Osteocyte (in vitro differentiated cells): ENCODE measurements at regions not wholly inside any gene's neighbourhood (a gene's known extent, or its start where the extent isn't known, plus 50 kb on each side); places are given as distances from the start of the nearest gene placed in this dataset.
A peak's percentile ranks its signal among the peaks of the same experiment; 100 is the strongest.

Source experiments
- DNase-seq: peaks from one replicate; pipeline ENCODE4 v3.0.0; 2021; ENCODE audit warnings: mixed read lengths; ENCODE audit not compliant: unreplicated experiment; ENCODE audit errors: extremely low spot score
- H3K27ac Mint-ChIP-seq: one replicate; pipeline ENCODE4 v1.8.0; 2021; ENCODE audit warnings: mild to moderate bottlenecking, mixed read lengths; ENCODE audit not compliant: unreplicated experiment
- H3K27me3 Mint-ChIP-seq: one replicate; pipeline ENCODE4 v1.8.0; 2021; ENCODE audit warnings: mixed read lengths; ENCODE audit not compliant: unreplicated experiment
- H3K36me3 Mint-ChIP-seq: one replicate; pipeline ENCODE4 v1.8.0; 2021; ENCODE audit warnings: mixed read lengths; ENCODE audit not compliant: unreplicated experiment
- H3K4me1 Mint-ChIP-seq: one replicate; pipeline ENCODE4 v1.8.0; 2021; ENCODE audit warnings: mixed read lengths; ENCODE audit not compliant: unreplicated experiment
- H3K4me3 Mint-ChIP-seq: one replicate; pipeline ENCODE4 v1.8.0; 2021; ENCODE audit warnings: mild to moderate bottlenecking, moderate library complexity, mixed read lengths; ENCODE audit not compliant: unreplicated experiment
- H3K9me3 Mint-ChIP-seq: one replicate; pipeline ENCODE4 v1.8.0; 2021; ENCODE audit warnings: mixed read lengths; ENCODE audit not compliant: unreplicated experiment
- TF ChIP-seq, protein P1 (sequence below): fragments of 200-600 bp; sonication (generic); IDR thresholded peaks from 2 replicates; pipeline ENCODE4 v1.5.0; 2021; ENCODE audit warnings: antibody characterized with exemption, mild to moderate bottlenecking, moderate library complexity

DNA sequence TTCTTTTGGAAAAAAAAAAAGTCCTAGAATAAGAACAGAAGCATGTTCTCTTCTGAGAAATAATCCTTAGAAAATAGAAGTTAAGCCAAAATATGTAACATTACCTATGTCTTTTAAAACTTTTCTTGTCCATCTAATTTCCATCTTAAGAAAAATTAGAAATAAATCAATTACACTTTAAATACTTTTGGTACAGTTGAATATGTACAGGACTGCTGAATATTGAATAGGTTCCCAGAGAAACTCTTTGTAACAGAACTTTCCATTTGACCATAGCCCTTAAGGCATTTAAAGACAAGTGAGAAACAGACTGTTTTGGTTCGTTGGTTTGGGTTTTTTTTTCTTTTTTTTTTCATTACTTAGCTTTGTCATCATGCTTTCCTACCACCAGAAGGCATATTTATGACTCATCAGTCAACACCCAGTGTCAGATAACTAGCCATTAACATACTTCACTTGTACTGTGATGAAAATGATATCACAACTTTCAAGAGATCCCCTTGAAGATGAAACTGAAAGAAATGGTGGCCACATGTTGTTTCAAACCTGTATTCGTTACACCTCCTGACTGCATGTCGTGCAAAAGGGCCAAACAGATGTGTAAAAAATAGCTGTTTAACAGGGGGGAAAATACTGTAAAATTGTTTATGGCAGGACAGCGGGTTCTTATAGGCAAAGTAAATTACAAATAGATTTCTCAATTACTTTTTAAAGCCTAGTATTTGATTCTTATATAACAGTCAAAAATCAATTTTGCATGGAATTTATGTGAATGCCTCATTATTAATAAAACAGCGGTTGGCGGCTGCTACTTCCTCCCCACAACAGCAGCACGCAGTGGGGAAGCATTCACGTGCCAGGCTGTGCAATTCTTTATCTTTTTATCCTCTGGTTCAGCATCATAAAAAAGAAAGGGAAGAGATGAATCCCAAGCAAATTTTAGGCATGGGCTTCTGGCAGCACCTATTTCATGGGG is 280.7 kb upstream of the HNRNPA3 start:
- no peaks in the 10 kb centered on the region for H3K9me3 Mint-ChIP-seq
- no peaks in the 10 kb centered on the region for H3K36me3 Mint-ChIP-seq
- TF ChIP-seq, protein P1, sequence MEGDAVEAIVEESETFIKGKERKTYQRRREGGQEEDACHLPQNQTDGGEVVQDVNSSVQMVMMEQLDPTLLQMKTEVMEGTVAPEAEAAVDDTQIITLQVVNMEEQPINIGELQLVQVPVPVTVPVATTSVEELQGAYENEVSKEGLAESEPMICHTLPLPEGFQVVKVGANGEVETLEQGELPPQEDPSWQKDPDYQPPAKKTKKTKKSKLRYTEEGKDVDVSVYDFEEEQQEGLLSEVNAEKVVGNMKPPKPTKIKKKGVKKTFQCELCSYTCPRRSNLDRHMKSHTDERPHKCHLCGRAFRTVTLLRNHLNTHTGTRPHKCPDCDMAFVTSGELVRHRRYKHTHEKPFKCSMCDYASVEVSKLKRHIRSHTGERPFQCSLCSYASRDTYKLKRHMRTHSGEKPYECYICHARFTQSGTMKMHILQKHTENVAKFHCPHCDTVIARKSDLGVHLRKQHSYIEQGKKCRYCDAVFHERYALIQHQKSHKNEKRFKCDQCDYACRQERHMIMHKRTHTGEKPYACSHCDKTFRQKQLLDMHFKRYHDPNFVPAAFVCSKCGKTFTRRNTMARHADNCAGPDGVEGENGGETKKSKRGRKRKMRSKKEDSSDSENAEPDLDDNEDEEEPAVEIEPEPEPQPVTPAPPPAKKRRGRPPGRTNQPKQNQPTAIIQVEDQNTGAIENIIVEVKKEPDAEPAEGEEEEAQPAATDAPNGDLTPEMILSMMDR: no peak
- DNase-seq: no peak
- H3K4me3 Mint-ChIP-seq: no peak overlapping the region
- H3K4me1 Mint-ChIP-seq: peaks cover 10% of the 10 kb centered on the region
- peaks cover 4% of the 10 kb centered on the region for H3K27me3 Mint-ChIP-seq
- peak overlapping the region; percentile 38 for H3K27ac Mint-ChIP-seq

DNA sequence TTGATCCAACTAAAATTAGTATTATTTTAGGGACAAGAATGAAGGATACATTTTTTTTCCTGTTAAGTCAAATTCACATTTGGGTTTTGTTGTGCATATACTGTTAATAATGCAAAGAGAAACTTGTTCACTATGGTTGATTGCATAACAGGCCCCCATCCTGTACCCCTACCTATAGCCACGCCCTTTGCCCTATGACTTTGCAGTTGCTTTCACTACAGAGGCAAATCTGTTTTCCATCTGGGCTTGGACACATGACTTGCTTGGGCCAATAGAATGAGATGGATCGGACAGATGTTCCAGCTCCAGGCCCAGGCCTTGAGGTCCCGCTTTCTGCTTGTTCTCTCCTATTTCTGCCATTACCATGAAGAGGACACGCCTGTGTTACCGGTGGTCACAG is 278.5 kb upstream of the HNRNPA3 start:
- Mint-ChIP-seq H3K4me1 (peaks cover 10% of the 10 kb centered on the region), H3K27ac (no peak overlapping the region), H3K36me3 (no peaks in the 10 kb centered on the region), H3K9me3 (no peaks in the 10 kb centered on the region), H3K4me3 (no peak overlapping the region), H3K27me3 (peaks cover 12% of the 10 kb centered on the region)
- DNase-seq: no peak
- TF ChIP-seq, protein P1: no peak

DNA sequence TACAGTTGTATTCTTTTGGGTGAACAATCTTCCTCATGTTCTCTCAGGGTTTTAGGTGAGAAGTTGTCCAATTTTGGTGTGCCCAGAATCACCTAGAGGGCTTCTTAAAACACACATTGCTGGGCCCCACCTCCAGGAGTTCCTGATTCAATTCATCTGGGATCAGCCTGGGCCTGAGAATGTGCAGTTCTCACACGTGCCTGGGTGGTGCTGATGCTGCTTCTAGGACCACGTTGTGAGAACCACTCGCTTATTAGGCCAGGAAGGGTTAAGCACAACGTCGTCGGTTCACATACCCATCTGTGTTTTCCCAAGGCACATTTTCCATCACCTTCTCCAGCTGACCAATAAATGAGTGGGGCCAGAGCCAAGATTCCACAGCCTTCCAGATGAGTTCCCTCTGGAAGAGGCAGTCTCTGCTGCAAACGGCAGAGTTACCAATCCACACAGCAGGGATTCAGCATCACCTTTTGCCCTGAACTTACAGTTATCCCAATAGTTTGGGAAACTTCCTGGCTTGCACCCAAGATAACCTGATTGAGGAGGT is 277.7 kb upstream of the HNRNPA3 start:
- no peak for DNase-seq
- peaks cover 10% of the 10 kb centered on the region for H3K4me1 Mint-ChIP-seq
- no peaks in the 10 kb centered on the region for H3K9me3 Mint-ChIP-seq
- TF ChIP-seq, protein P1: no peak
- H3K36me3 Mint-ChIP-seq: no peaks in the 10 kb centered on the region
- H3K4me3 Mint-ChIP-seq: no peak overlapping the region
- H3K27me3 Mint-ChIP-seq: peaks cover 17% of the 10 kb centered on the region
- no peak overlapping the region for H3K27ac Mint-ChIP-seq

DNA sequence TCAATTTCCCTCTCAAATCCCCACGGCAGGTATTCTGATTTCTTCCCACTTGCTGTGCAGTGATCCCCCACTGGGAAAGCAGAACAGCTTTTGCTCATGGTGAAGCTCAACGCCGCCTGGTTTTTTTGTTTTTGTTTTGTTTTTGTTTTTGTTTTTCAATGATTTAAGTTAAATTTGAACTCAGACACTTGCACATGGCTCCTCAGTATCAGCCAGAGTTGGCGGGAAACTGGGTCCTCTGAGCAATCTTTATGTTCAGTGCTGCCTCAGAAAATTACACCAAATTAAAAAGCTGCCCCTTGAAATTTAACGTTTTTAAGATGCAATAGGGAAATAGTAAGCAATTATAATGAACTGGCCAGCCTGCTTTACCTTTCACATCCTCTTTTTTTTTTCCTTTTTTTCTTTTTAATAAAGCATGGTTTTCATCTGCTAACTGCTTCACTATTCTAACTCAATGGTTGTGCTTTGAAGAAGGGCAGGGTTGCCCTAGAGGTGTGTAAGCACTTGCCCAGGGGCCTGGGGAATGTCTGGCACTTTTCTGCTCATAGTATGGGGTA is 277.0 kb upstream of the HNRNPA3 start:
- no peak for DNase-seq
- Mint-ChIP-seq H3K9me3 (no peaks in the 10 kb centered on the region), H3K4me1 (peaks cover 10% of the 10 kb centered on the region), H3K36me3 (no peaks in the 10 kb centered on the region), H3K27ac (no peak overlapping the region), H3K27me3 (peaks cover 20% of the 10 kb centered on the region), H3K4me3 (no peak overlapping the region)
- TF ChIP-seq, protein P1: no peak

DNA sequence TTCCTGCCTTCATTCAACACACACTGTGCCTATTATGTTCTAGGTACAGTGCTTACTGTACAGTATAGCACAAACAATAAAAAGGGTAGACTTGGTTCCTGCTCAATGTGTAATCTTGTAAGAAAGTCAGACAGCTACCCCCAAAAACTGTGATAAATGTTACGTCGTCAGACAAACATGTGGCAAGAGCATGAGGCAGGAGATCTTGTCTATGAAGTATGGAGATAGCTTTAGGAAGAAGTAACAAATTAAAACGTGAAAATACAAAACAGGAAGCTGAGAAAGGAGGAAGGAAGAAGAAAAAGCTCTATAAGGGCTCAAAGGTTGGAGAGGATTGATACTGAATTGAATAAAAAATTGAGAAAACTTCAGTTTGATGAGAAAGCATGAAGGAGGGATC is 276.2 kb upstream of the HNRNPA3 start:
- H3K27me3 Mint-ChIP-seq: peaks cover 20% of the 10 kb centered on the region
- no peak for DNase-seq
- H3K4me3 Mint-ChIP-seq: no peak overlapping the region
- no peak overlapping the region for H3K27ac Mint-ChIP-seq
- TF ChIP-seq, protein P1: no peak
- no peaks in the 10 kb centered on the region for H3K9me3 Mint-ChIP-seq
- peaks cover 6% of the 10 kb centered on the region for H3K4me1 Mint-ChIP-seq
- H3K36me3 Mint-ChIP-seq: no peaks in the 10 kb centered on the region
